ENCODE measurements at regions not wholly inside any gene's neighbourhood (a gene's known extent, or its start where the extent isn't known, plus 50 kb on each side); places are given as distances from the start of the nearest gene placed in this dataset.
"Not testable (repeated sequence)": the region's sequence is repeated elsewhere in the genome, so short reads cannot be mapped to it uniquely, and the experiment has no call there.

- no peak for DNase-seq
Observed at GRCh38 chr19:30943101-30943843, 406.0 kb downstream of the TSHZ3 start.

GRCh38 chr19:30942636-30943035, 406.6 kb downstream of the TSHZ3 start:
- DNase-seq: no peak

GRCh38 chr19:30941591-30941990, 407.6 kb downstream of the TSHZ3 start:
- DNase-seq: no peak

- DNase-seq: no peak
Observed at GRCh38 chr19:30936276-30936675, 413.0 kb downstream of the TSHZ3 start.

GRCh38 chr19:30935146-30935545, 414.1 kb downstream of the TSHZ3 start:
- DNase-seq: no peak

GRCh38 chr19:30933454-30933853, 415.8 kb downstream of the TSHZ3 start:
- not testable (repeated sequence) for DNase-seq

- no peak for DNase-seq
Observed at GRCh38 chr19:30932854-30933253, 416.4 kb downstream of the TSHZ3 start.

- DNase-seq: no peak
Observed at GRCh38 chr19:30930941-30931706, 418.1 kb downstream of the TSHZ3 start.

GRCh38 chr19:30927705-30928104, 421.5 kb downstream of the TSHZ3 start:
- DNase-seq: no peak

- no peak for DNase-seq
Observed at GRCh38 chr19:30924670-30925069, 424.6 kb downstream of the TSHZ3 start.

GRCh38 chr19:30924069-30924636, 425.1 kb downstream of the TSHZ3 start:
- no peak for DNase-seq

- DNase-seq: no peak
Observed at GRCh38 chr19:30923621-30924020, 425.6 kb downstream of the TSHZ3 start.

GRCh38 chr19:30923096-30923495, 426.1 kb downstream of the TSHZ3 start:
- DNase-seq: no peak

GRCh38 chr19:30920222-30920621, 429.0 kb downstream of the TSHZ3 start:
- no peak for DNase-seq

- no peak for DNase-seq
Observed at GRCh38 chr19:30919737-30920136, 429.5 kb downstream of the TSHZ3 start.

- DNase-seq: no peak
Observed at GRCh38 chr19:30916238-30916637, 433.0 kb downstream of the TSHZ3 start.

GRCh38 chr19:30911491-30911890, 437.7 kb downstream of the TSHZ3 start:
- no peak for DNase-seq

- no peak for DNase-seq
Observed at GRCh38 chr19:30910485-30911240, 438.6 kb downstream of the TSHZ3 start.

- DNase-seq: no peak
Observed at GRCh38 chr19:30909216-30909615, 440.0 kb downstream of the TSHZ3 start.

GRCh38 chr19:30908262-30908771, 440.9 kb downstream of the TSHZ3 start:
- no peak for DNase-seq

GRCh38 chr19:30906871-30907270, 442.4 kb downstream of the TSHZ3 start:
- no peak for DNase-seq

- DNase-seq: no peak
Observed at GRCh38 chr19:30900051-30900450, 449.2 kb downstream of the TSHZ3 start.
